HL-60 (cell line): ENCODE measurements at regions not wholly inside any gene's neighbourhood (a gene's known extent, or its start where the extent isn't known, plus 50 kb on each side); places are given as distances from the start of the nearest gene placed in this dataset.

ENCODE experiments used
- DNase-seq, 2 experiments: peaks; one replicate each; pipeline ENCODE4 v3.0.0-alpha.2; 2010 to 2020; ENCODE audit warnings: low read depth in 1 of 2, low spot score in 1 of 2
- H3K27ac ChIP-seq: fragments of 250-450 bp; sonication (Bioruptor Pico); replicated peaks from 2 replicates; pipeline ENCODE4 v1.5.1; 2020; ENCODE audit warnings: mild to moderate bottlenecking, moderate library complexity
- H3K27me3 ChIP-seq: fragments of 250-450 bp; sonication (Bioruptor Pico); 2 replicates; pipeline ENCODE4 v1.5.1; 2021; ENCODE audit warnings: mild to moderate bottlenecking, moderate library complexity; ENCODE audit not compliant: insufficient read depth, poor library complexity, severe bottlenecking
- H3K4me3 ChIP-seq: replicated peaks from 2 replicates; pipeline ENCODE4 v1.5.1; 2011; ENCODE audit warnings: mild to moderate bottlenecking, control low read depth, low read length; ENCODE audit not compliant: insufficient read depth
- GABPA ChIP-seq: IDR thresholded peaks from 2 replicates; pipeline ENCODE4 v1.6.1; 2012; ENCODE audit warnings: low read depth
- POLR2AphosphoS5 ChIP-seq: IDR thresholded peaks from 2 replicates; pipeline ENCODE4 v1.6.1; 2012; ENCODE audit warnings: low read depth
- SPI1 ChIP-seq: IDR thresholded peaks from 2 replicates; pipeline ENCODE4 v1.6.1; 2012; ENCODE audit warnings: low read depth, mild to moderate bottlenecking, borderline replicate concordance
- TF ChIP-seq, protein P1 (sequence below): IDR thresholded peaks from one replicate; pipeline ENCODE4 v1.5.1; 2011; ENCODE audit warnings: low read length, control low read depth, inconsistent platforms; ENCODE audit not compliant: insufficient read depth
- TF ChIP-seq, protein P2 (sequence below): IDR thresholded peaks from 2 replicates; pipeline ENCODE4 v1.6.1; 2012; ENCODE audit warnings: low read depth; ENCODE audit not compliant: insufficient replicate concordance

- no peak for DNase-seq
- no peak for TF ChIP-seq POLR2AphosphoS5
- TF ChIP-seq GABPA = no peak
- TF ChIP-seq, protein P1, sequence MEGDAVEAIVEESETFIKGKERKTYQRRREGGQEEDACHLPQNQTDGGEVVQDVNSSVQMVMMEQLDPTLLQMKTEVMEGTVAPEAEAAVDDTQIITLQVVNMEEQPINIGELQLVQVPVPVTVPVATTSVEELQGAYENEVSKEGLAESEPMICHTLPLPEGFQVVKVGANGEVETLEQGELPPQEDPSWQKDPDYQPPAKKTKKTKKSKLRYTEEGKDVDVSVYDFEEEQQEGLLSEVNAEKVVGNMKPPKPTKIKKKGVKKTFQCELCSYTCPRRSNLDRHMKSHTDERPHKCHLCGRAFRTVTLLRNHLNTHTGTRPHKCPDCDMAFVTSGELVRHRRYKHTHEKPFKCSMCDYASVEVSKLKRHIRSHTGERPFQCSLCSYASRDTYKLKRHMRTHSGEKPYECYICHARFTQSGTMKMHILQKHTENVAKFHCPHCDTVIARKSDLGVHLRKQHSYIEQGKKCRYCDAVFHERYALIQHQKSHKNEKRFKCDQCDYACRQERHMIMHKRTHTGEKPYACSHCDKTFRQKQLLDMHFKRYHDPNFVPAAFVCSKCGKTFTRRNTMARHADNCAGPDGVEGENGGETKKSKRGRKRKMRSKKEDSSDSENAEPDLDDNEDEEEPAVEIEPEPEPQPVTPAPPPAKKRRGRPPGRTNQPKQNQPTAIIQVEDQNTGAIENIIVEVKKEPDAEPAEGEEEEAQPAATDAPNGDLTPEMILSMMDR = no peak
- TF ChIP-seq, protein P2, sequence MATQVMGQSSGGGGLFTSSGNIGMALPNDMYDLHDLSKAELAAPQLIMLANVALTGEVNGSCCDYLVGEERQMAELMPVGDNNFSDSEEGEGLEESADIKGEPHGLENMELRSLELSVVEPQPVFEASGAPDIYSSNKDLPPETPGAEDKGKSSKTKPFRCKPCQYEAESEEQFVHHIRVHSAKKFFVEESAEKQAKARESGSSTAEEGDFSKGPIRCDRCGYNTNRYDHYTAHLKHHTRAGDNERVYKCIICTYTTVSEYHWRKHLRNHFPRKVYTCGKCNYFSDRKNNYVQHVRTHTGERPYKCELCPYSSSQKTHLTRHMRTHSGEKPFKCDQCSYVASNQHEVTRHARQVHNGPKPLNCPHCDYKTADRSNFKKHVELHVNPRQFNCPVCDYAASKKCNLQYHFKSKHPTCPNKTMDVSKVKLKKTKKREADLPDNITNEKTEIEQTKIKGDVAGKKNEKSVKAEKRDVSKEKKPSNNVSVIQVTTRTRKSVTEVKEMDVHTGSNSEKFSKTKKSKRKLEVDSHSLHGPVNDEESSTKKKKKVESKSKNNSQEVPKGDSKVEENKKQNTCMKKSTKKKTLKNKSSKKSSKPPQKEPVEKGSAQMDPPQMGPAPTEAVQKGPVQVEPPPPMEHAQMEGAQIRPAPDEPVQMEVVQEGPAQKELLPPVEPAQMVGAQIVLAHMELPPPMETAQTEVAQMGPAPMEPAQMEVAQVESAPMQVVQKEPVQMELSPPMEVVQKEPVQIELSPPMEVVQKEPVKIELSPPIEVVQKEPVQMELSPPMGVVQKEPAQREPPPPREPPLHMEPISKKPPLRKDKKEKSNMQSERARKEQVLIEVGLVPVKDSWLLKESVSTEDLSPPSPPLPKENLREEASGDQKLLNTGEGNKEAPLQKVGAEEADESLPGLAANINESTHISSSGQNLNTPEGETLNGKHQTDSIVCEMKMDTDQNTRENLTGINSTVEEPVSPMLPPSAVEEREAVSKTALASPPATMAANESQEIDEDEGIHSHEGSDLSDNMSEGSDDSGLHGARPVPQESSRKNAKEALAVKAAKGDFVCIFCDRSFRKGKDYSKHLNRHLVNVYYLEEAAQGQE = no peak
- TF ChIP-seq SPI1 = no peak
These were observed 164.1 kb upstream of the TOM1L1 start for GRCh38 chr17:54736573-54736972.

DNA sequence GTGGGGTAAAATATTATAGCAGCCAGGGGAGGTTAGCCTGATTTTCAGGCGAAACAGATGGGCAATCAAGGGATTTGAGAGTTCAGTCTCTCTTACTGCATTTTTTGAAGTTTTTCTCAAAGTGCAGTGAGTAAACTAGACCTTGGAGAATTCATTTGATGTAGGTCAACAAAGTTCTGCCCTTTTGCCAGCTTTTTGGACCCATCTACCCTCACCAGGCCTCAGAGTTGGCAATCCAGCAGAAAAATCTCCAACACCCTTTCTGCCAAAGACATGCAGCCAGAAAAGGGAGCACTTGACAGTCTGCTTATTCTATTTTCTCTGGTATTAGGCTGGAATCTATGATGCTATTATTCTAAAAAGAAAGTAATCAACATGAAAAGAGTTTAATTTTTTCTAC lies 162.2 kb upstream of the TOM1L1 start:
- TF ChIP-seq, protein P2 = no peak
- TF ChIP-seq, protein P1 = no peak
- no peak for TF ChIP-seq GABPA
- Histone ChIP-seq H3K27me3 (no peaks in the 10 kb centered on the region), H3K4me3 (no peak overlapping the region), H3K27ac (no peak overlapping the region)
- no peak for DNase-seq

More at GRCh38 chr17:54736573-54736972, 164.1 kb upstream of the TOM1L1 start:
- no peak overlapping the region for H3K4me3 ChIP-seq
- H3K27ac ChIP-seq = no peak overlapping the region
- no peaks in the 10 kb centered on the region for H3K27me3 ChIP-seq

DNA sequence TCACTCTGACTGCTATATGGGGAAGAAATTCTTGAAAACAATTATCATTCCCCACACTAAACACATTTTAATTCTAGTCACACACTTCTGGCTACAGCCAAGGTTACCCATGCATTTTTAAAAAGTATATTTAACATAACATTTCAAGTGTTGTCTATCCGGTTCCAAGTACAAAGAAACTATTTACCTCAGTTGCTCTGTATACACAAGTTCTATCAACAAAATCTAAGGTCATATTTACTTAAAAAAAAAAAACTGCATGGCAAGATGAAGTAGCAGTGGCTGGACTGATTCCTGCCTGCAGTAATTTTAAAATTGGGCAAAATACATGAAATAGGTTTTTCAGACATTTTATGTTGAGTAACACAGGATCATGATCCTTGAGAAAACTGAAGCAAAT lies 155.9 kb upstream of the TOM1L1 start:
- DNase-seq = no peak
- Histone ChIP-seq H3K27ac (no peak overlapping the region), H3K27me3 (no peaks in the 10 kb centered on the region), H3K4me3 (no peak overlapping the region)
- TF ChIP-seq, protein P2 = no peak

DNA sequence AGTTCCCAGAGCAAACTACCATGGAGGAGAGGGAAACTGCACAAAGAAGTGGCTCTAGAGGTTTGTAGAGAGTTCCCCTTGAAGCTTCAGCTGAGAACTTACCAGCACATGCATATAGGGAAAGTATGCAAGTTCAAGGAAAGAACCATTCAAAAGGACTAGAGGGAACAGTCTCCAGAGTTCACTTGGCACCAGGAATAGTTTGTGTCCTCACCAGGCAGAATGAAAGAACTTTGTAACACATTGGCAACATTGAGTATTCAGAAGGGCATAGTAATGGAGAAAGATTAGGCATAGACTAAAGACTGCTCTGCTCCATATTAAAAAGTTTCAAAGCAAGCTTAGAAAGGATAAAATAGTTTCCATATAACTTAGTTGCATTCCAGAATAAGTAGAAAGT lies 155.4 kb upstream of the TOM1L1 start:
- no peak overlapping the region for H3K27ac ChIP-seq
- no peak overlapping the region for H3K4me3 ChIP-seq
- TF ChIP-seq GABPA (no peak), SPI1 (no peak), POLR2AphosphoS5 (no peak)
- TF ChIP-seq, protein P2 = no peak
- TF ChIP-seq, protein P1 = no peak
- no peak for DNase-seq
- no peaks in the 10 kb centered on the region for H3K27me3 ChIP-seq
